Femur (tissue), 1 donor: ENCODE measurements at regions not wholly inside any gene's neighbourhood (a gene's known extent, or its start where the extent isn't known, plus 50 kb on each side); places are given as distances from the start of the nearest gene placed in this dataset.

Experiments used
- DNase-seq: peaks from one replicate; pipeline ENCODE4 v3.0.0-alpha.2; 2017

GRCh38 chr2:33788044-33788443 lies 188.9 kb upstream of the FAM98A start:
- DNase-seq = no peak

GRCh38 chr2:33786881-33787280 lies 187.8 kb upstream of the FAM98A start:
- no peak for DNase-seq

- DNase-seq = no peak
Measured at GRCh38 chr2:33785201-33786106, 186.4 kb upstream of the FAM98A start.

GRCh38 chr2:33784488-33784887 lies 185.4 kb upstream of the FAM98A start:
- DNase-seq = no peak

GRCh38 chr2:33782395-33783230 lies 183.5 kb upstream of the FAM98A start:
- no peak for DNase-seq

GRCh38 chr2:33777786-33778185 lies 178.7 kb upstream of the FAM98A start:
- no peak for DNase-seq

GRCh38 chr2:33775306-33775705 lies 176.2 kb upstream of the FAM98A start:
- no peak for DNase-seq

- DNase-seq = no peak
Measured at GRCh38 chr2:33770023-33770422, 170.9 kb upstream of the FAM98A start.

GRCh38 chr2:33766175-33766574 lies 167.1 kb upstream of the FAM98A start:
- DNase-seq = no peak

GRCh38 chr2:33765122-33765521 lies 166.0 kb upstream of the FAM98A start:
- no peak for DNase-seq

GRCh38 chr2:33764551-33764950 lies 165.5 kb upstream of the FAM98A start:
- DNase-seq = no peak

- no peak for DNase-seq
Measured at GRCh38 chr2:33763671-33764310, 164.7 kb upstream of the FAM98A start.

GRCh38 chr2:33762636-33763035 lies 163.5 kb upstream of the FAM98A start:
- DNase-seq = no peak

GRCh38 chr2:33746208-33746800 lies 147.2 kb upstream of the FAM98A start:
- DNase-seq = no peak

GRCh38 chr2:33735096-33735495 lies 136.0 kb upstream of the FAM98A start:
- no peak for DNase-seq

GRCh38 chr2:33730804-33731203 lies 131.7 kb upstream of the FAM98A start:
- DNase-seq = no peak

GRCh38 chr2:33730193-33730592 lies 131.1 kb upstream of the FAM98A start:
- DNase-seq = no peak

GRCh38 chr2:33729353-33729752 lies 130.3 kb upstream of the FAM98A start:
- no peak for DNase-seq

- DNase-seq = no peak
Measured at GRCh38 chr2:33728106-33728505, 129.0 kb upstream of the FAM98A start.

GRCh38 chr2:33727361-33728032 lies 128.4 kb upstream of the FAM98A start:
- DNase-seq = no peak

- no peak for DNase-seq
Measured at GRCh38 chr2:33726415-33726814, 127.3 kb upstream of the FAM98A start.

GRCh38 chr2:33723329-33723728 lies 124.2 kb upstream of the FAM98A start:
- no peak for DNase-seq
